ENCODE measurements at regions not wholly inside any gene's neighbourhood (a gene's known extent, or its start where the extent isn't known, plus 50 kb on each side); places are given as distances from the start of the nearest gene placed in this dataset.

DNA sequence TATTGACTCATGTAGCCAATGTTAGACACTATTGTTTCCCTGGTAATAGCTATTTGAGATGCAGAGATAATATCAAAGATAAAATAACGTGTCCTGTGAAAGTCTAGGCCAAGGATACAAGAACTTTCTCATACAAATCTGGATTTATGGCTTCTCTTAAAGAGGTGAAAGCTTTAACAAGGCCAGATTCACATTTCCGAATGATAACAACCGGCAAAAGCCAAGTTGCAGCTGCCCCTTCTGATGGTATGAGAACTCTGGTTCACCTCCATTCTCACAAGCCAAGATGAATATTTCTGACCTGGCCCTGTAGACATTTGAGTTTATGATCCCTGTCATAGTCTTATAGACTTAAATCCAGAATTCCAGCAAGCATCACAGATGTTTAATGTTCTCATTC is 230.4 kb upstream of the ZC3H12C start:
- TF ChIP-seq, protein P1, sequence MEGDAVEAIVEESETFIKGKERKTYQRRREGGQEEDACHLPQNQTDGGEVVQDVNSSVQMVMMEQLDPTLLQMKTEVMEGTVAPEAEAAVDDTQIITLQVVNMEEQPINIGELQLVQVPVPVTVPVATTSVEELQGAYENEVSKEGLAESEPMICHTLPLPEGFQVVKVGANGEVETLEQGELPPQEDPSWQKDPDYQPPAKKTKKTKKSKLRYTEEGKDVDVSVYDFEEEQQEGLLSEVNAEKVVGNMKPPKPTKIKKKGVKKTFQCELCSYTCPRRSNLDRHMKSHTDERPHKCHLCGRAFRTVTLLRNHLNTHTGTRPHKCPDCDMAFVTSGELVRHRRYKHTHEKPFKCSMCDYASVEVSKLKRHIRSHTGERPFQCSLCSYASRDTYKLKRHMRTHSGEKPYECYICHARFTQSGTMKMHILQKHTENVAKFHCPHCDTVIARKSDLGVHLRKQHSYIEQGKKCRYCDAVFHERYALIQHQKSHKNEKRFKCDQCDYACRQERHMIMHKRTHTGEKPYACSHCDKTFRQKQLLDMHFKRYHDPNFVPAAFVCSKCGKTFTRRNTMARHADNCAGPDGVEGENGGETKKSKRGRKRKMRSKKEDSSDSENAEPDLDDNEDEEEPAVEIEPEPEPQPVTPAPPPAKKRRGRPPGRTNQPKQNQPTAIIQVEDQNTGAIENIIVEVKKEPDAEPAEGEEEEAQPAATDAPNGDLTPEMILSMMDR (IDR thresholded peaks at IDR 0.05; ENCODE audit: low read depth, low read length, missing control alignments), result no peak
- DNase-seq (ENCODE audit: low read depth), result no peak
- H3K4me3 ChIP-seq (ENCODE audit: low read depth, low read length), result no peak overlapping the region
- in situ Hi-C loops (cut with HindIII; ENCODE audit: low sequenced_read_pairs), result no loop called here

DNA sequence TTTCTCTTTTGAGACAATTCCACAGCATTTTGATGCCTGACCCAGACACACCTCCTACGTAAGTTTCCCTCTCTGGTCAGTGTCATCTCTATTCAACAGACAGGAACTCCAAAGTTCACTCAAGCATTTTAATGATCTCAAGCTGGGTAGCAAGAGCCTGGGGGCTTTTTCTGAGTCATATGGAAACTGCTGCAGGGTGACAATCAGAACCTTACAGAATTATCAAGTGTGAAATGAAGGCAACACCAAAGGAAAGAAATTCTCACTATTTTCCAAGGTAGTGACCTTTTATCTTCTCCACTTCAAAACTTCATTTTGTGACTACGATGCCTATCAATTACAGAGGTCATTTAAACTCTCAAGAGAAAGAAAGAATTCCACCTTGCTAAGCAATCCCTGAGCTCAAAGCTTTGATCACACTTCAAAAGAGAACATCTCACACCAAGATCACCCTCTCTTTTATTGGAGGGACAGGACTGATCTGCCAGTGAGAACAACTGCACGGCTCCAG is 229.0 kb upstream of the ZC3H12C start:
- in situ Hi-C loops (cut with HindIII; ENCODE audit: low sequenced_read_pairs), result no loop called here
- DNase-seq (ENCODE audit: low read depth), result peak; percentile 4
- no peak overlapping the region for H3K4me3 ChIP-seq (ENCODE audit: low read depth, low read length)
- TF ChIP-seq, protein P1 (IDR thresholded peaks at IDR 0.05; ENCODE audit: low read depth, low read length, missing control alignments), result no peak

DNA sequence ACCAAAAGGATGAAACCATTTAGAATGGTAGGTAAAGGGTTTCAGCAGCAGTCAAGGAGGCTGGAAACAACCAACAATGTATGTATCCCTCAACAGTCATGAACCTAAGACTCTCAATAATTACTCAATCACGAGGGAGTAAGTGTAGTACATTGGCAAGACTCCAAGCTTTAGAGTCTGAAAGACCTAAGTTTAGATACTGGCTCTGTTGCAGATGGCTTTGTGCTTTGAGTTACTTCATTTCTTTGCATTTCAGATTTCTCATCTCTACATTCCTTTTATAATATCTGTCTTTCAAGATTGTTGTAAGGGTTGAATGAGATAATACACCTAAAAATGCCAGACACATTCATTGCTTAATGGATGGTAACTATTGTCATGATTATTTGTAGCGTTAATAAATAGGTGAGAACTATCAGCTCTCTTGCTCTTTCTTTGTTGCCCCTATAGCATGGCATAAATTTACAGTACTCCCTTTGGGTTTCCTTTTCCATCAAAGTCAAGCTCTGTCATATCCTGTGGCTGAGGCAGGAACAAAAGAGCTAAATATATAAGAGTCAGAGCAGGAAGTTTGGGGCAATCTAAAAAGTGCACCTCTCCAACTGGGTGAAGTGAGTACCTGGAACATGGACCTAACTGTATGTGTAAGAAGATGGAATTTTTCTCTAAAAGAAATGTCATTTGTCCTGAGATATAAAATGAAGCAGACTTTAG is 228.2 kb upstream of the ZC3H12C start:
- no peak for DNase-seq (ENCODE audit: low read depth)
- in situ Hi-C loops (cut with HindIII; ENCODE audit: low sequenced_read_pairs), result no loop called here
- no peak overlapping the region for H3K4me3 ChIP-seq (ENCODE audit: low read depth, low read length)
- TF ChIP-seq, protein P1 (IDR thresholded peaks at IDR 0.05; ENCODE audit: low read depth, low read length, missing control alignments), result no peak

DNA sequence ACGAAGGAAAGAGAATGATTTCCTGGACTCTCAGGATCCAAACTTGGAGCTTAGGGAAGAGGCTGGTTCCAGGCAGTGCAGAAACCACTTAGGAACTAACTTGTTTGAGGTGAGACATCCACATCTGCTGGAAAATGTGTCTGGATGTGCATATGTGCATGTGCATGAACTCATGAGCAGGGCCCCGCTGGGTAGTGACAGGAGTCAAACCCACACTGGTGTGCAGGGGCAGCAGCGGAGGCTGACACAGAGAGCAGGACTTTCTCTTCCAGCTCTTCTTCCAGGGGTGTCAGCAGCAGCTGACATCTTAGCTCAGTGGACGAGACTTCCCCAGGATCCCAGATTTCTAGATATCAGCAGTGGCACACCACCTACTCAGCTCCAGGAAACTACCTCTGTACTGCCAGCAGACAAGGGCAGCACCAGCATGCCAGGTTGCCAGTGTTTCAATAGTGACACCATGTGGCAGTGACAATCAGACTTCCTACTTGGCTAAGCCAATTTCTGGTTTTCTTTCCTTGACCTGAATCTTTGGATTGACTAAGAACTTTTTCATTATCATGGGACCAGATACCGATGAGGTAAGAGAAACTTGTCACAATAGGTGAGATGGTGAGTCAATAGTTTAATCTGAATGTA is 227.5 kb upstream of the ZC3H12C start:
- in situ Hi-C loops (cut with HindIII; ENCODE audit: low sequenced_read_pairs), result no loop called here
- no peak for DNase-seq (ENCODE audit: low read depth)
- H3K4me3 ChIP-seq (ENCODE audit: low read depth, low read length), result no peak overlapping the region
- TF ChIP-seq, protein P1 (IDR thresholded peaks at IDR 0.05; ENCODE audit: low read depth, low read length, missing control alignments), result no peak

DNA sequence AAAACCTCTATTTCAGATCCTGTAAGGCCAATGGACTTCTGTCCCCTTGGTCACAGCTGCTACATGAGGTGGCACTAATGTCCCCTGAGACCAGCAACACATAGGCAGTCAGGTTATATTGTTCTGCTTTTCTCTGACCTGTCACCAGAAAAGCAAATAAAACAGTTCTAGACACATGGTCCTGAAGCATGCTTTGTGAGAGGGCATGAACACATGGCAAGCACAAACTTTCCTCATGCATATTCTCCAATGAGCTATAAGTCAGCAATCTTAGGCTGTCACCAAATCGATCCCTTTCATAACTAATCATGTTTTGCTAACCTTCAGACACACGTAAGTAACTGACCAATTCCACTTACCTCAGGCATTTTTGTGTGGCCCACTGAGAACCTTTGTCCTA is 225.4 kb upstream of the ZC3H12C start:
- in situ Hi-C loops (cut with HindIII; ENCODE audit: low sequenced_read_pairs), result no loop called here
- no peak for DNase-seq (ENCODE audit: low read depth)
- TF ChIP-seq, protein P1 (IDR thresholded peaks at IDR 0.05; ENCODE audit: low read depth, low read length, missing control alignments), result no peak
- H3K4me3 ChIP-seq (ENCODE audit: low read depth, low read length), result no peak overlapping the region

DNA sequence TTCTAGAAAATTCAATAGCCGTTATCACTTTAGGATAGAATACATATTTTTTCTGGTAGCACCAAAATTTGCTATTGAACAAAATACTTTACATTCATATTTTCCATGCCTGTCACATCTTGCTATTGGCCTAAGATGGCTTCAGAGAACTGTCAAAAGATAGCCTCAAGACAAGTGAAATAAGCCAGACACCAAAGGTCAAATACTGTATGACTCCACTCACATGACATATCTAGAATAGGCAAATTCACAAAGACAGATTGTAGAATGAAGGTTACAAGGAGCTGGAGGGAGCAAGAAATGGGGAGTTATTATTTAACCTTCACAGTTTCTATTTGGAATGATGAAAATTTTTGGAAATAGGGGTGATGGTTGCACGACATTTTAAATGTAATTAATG is 223.7 kb upstream of the ZC3H12C start:
- H3K4me3 ChIP-seq (ENCODE audit: low read depth, low read length), result no peak overlapping the region
- in situ Hi-C loops (cut with HindIII; ENCODE audit: low sequenced_read_pairs), result no loop called here
- DNase-seq (ENCODE audit: low read depth), result no peak
- TF ChIP-seq, protein P1 (IDR thresholded peaks at IDR 0.05; ENCODE audit: low read depth, low read length, missing control alignments), result no peak

All from astrocyte of the cerebellum (primary cell).